HCT116 (cell line): ENCODE measurements at regions not wholly inside any gene's neighbourhood (a gene's known extent, or its start where the extent isn't known, plus 50 kb on each side); places are given as distances from the start of the nearest gene placed in this dataset.

Experiments used
- CBX3 ChIP-seq: IDR thresholded peaks from 2 replicates; pipeline ENCODE4 v1.6.1; 2012; ENCODE audit warnings: low read depth
- CEBPB ChIP-seq: IDR thresholded peaks from 2 replicates; pipeline ENCODE4 v1.6.1; 2012; ENCODE audit warnings: low read depth
- EZH2 ChIP-seq: fragments of 200-600 bp; sonication (generic); IDR thresholded peaks from 2 replicates; pipeline ENCODE4 v1.6.1; 2017; ENCODE audit warnings: antibody characterized with exemption, mixed run types
- EZH2phosphoT487 ChIP-seq: fragments of 200-600 bp; IDR thresholded peaks from 2 replicates; pipeline ENCODE4 v1.6.1; 2018; ENCODE audit warnings: antibody characterized with exemption, borderline replicate concordance
- POLR2A ChIP-seq: IDR thresholded peaks from 2 replicates; pipeline ENCODE4 v1.7.0; 2011; ENCODE audit warnings: borderline replicate concordance; ENCODE audit not compliant: insufficient read depth, insufficient read length; ENCODE audit errors: extremely low read depth
- POLR2AphosphoS5 ChIP-seq: IDR thresholded peaks from 2 replicates; pipeline ENCODE4 v1.6.1; 2011; ENCODE audit warnings: mild to moderate bottlenecking, low read depth, low read length, moderate library complexity
- RAD21 ChIP-seq: IDR thresholded peaks from 2 replicates; pipeline ENCODE4 v1.6.1; 2012; ENCODE audit warnings: low read depth, mild to moderate bottlenecking
- SIN3A ChIP-seq: IDR thresholded peaks from 2 replicates; pipeline ENCODE4 v1.6.1; 2012; ENCODE audit warnings: low read depth
- TCF7L2 ChIP-seq: IDR thresholded peaks from 2 replicates; pipeline ENCODE4 v1.7.0; 2011; ENCODE audit warnings: borderline replicate concordance, inconsistent platforms; ENCODE audit not compliant: insufficient read depth, insufficient read length; ENCODE audit errors: extremely low read depth
- YY1 ChIP-seq: IDR thresholded peaks from 2 replicates; pipeline ENCODE4 v1.6.1; 2011; ENCODE audit warnings: low read length, low read depth, moderate library complexity, mild to moderate bottlenecking; ENCODE audit not compliant: insufficient replicate concordance; ENCODE audit errors: extremely low read depth
- ZNF274 ChIP-seq: fragments of 200-500 bp; sonication (Bioruptor generic); IDR thresholded peaks from 2 replicates; pipeline ENCODE4 v1.6.1; 2014; ENCODE audit warnings: mild to moderate bottlenecking, low read depth, low read length, inconsistent platforms
- TF ChIP-seq, protein P1 (sequence below), 3 experiments: fragments of 200-600 bp in 1 of 3; sonication (generic) in 1 of 3; IDR thresholded peaks in 2 of 3; conservative IDR thresholded peaks in 1 of 3; 2 replicates each; pipeline ENCODE4 v1.5.1; 2012 to 2017; ENCODE audit warnings: low read depth in 2 of 3, low read length in 2 of 3, antibody characterized with exemption in 1 of 3, borderline replicate concordance in 1 of 3, control low read depth in 1 of 3, mild to moderate bottlenecking in 1 of 3, mixed read lengths in 1 of 3, mixed run types in 1 of 3, moderate library complexity in 1 of 3; ENCODE audit not compliant: insufficient read depth in 1 of 3
- TF ChIP-seq, protein P2 (sequence below): IDR thresholded peaks from 2 replicates; pipeline ENCODE4 v1.6.1; 2012

DNA sequence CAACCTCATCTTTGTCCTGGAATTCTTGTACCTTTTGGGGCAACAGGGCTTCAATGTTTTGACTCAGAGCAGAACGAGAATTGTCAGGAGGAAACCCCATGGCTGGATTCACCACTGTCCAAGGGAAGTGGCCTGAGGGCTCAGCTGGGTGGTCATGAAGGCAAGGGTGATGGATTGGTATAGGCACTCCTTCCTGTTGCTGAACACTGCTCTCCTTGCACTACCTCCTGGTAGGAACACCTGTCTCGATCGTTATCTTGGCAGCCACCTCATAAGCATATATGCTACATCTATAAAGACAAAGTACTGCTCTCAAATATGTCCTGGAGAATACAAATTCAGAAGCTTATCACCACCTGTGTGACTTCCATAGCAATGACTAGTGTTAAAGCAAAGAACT lies 79.8 kb downstream of the CCNG2 start:
- TF ChIP-seq, protein P1, sequence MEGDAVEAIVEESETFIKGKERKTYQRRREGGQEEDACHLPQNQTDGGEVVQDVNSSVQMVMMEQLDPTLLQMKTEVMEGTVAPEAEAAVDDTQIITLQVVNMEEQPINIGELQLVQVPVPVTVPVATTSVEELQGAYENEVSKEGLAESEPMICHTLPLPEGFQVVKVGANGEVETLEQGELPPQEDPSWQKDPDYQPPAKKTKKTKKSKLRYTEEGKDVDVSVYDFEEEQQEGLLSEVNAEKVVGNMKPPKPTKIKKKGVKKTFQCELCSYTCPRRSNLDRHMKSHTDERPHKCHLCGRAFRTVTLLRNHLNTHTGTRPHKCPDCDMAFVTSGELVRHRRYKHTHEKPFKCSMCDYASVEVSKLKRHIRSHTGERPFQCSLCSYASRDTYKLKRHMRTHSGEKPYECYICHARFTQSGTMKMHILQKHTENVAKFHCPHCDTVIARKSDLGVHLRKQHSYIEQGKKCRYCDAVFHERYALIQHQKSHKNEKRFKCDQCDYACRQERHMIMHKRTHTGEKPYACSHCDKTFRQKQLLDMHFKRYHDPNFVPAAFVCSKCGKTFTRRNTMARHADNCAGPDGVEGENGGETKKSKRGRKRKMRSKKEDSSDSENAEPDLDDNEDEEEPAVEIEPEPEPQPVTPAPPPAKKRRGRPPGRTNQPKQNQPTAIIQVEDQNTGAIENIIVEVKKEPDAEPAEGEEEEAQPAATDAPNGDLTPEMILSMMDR (IDR thresholded peaks at IDR 0.05 in 2 of 3, conservative IDR thresholded peaks at IDR 0.05 in 1 of 3; ENCODE audit: borderline replicate concordance in 1 of 3, insufficient read depth in 1 of 3, low read depth in 2 of 3, low read length in 2 of 3): no peak
- TF ChIP-seq POLR2A: no peak
- no peak for TF ChIP-seq EZH2
- TF ChIP-seq YY1: no peak
- no peak for TF ChIP-seq POLR2AphosphoS5
- TF ChIP-seq CEBPB: no peak
- no peak for TF ChIP-seq RAD21
- TF ChIP-seq, protein P2, sequence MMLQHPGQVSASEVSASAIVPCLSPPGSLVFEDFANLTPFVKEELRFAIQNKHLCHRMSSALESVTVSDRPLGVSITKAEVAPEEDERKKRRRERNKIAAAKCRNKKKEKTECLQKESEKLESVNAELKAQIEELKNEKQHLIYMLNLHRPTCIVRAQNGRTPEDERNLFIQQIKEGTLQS: no peak
- no peak for TF ChIP-seq CBX3
- no peak for TF ChIP-seq EZH2phosphoT487
- TF ChIP-seq SIN3A: no peak
- no peak for TF ChIP-seq ZNF274
- TF ChIP-seq TCF7L2: no peak
